HepG2 (cell line): ENCODE measurements at regions not wholly inside any gene's neighbourhood (a gene's known extent, or its start where the extent isn't known, plus 50 kb on each side); places are given as distances from the start of the nearest gene placed in this dataset.

Experiments used
- ATAC-seq: fragments of 200-7000 bp; cut with Tn5 transposase; 3 replicates; pipeline ENCODE4 v1.9.1; 2020; ENCODE audit warnings: mild to moderate bottlenecking, moderate library complexity
- BruUV-seq: library from RNA; stranded (reverse); fragments of 400-500 nt; replicated peaks from 2 replicates; lab custom pipeline; 2021; lab: Mats Ljungman, UMichigan
- CTCF ChIA-PET: fragments of 300-600 bp; formaldehyde crosslinking; extraction: SDS; loops from one replicate; lab custom pipeline; 2021; ENCODE audit warnings: low total read pairs, inconsistent platforms, low intra/inter-chr PET ratio; lab: Yijun Ruan, JAX
- POLR2A ChIA-PET: fragments of 350-600 bp; sonication (Branson Sonifier 250); formaldehyde crosslinking; loops from one replicate; lab custom pipeline; 2020; ENCODE audit warnings: antibody characterized with exemption, inconsistent platforms; lab: Yijun Ruan, JAX
- DNase-seq: peaks from one replicate; pipeline ENCODE4 v3.0.0-alpha.2; 2015; ENCODE audit warnings: low spot score
- FAIRE-seq: peaks from 3 replicates; lab custom pipeline; 2011; peaks lifted over from hg19 to GRCh38; lab: Jason Lieb, UNC
- H2AFZ ChIP-seq: one replicate; pipeline ENCODE4 v1.6.1; 2011; ENCODE audit warnings: low read length, inconsistent platforms
- H3K27ac ChIP-seq: fragments of 300-600 bp; 3 replicates; pipeline ENCODE4 v1.8.0; 2011; ENCODE audit warnings: mixed run types, mild to moderate bottlenecking, mixed read lengths, low read length, inconsistent platforms; ENCODE audit not compliant: insufficient read depth; ENCODE audit errors: extremely low read length
- H3K27me3 ChIP-seq, 2 experiments: fragments of 200-600 bp in 1 of 2; 2 replicates in 1 of 2; 3 replicates in 1 of 2; pipeline versions ENCODE4 v1.6.0 to v1.8.0; 2011; ENCODE audit warnings: low read length in 2 of 2, mild to moderate bottlenecking in 2 of 2, moderate library complexity in 2 of 2, inconsistent platforms in 1 of 2; ENCODE audit not compliant: insufficient read depth in 2 of 2, control insufficient read depth in 1 of 2
- H3K36me3 ChIP-seq, 2 experiments: fragments of 200-600 bp in 1 of 2; replicated peaks in 1 of 2; 2 replicates in 1 of 2; 3 replicates in 1 of 2; pipeline versions ENCODE4 v1.5.1 to v1.8.0; 2011; ENCODE audit warnings: low read length in 2 of 2, inconsistent platforms in 1 of 2; ENCODE audit not compliant: insufficient read depth in 2 of 2, control insufficient read depth in 1 of 2
- H3K4me1 ChIP-seq: 2 replicates; pipeline ENCODE4 v1.5.1; 2012; ENCODE audit warnings: low read length, inconsistent platforms; ENCODE audit not compliant: insufficient read depth
- H3K4me2 ChIP-seq: 2 replicates; pipeline ENCODE4 v1.6.0; 2011; ENCODE audit warnings: low read depth, low read length, inconsistent platforms
- H3K4me3 ChIP-seq, 3 experiments: fragments of 200-600 bp in 1 of 3; sonication (generic), shearing (Covaris generic) in 1 of 3; replicated peaks in 1 of 3; 2 replicates each; pipeline ENCODE4 v1.5.1; 2011 to 2016; ENCODE audit warnings: low read length in 3 of 3, inconsistent platforms in 2 of 3, low read depth in 2 of 3, mild to moderate bottlenecking in 2 of 3, control low read depth in 1 of 3, mixed read lengths in 1 of 3; ENCODE audit not compliant: insufficient read depth in 1 of 3
- H3K79me2 ChIP-seq: one replicate; pipeline ENCODE4 v1.6.1; 2011; ENCODE audit warnings: low read length, inconsistent platforms; ENCODE audit not compliant: insufficient read depth
- H3K9ac ChIP-seq: 2 replicates; pipeline ENCODE4 v1.6.0; 2011; ENCODE audit warnings: mild to moderate bottlenecking, low read depth, low read length, inconsistent platforms; ENCODE audit not compliant: insufficient read depth
- H3K9me3 ChIP-seq: 2 replicates; pipeline ENCODE4 v1.5.1; 2012; ENCODE audit warnings: mild to moderate bottlenecking, low read length
- H4K20me1 ChIP-seq: 2 replicates; pipeline ENCODE4 v1.6.0; 2011; ENCODE audit warnings: inconsistent platforms, mild to moderate bottlenecking, low read length, moderate library complexity; ENCODE audit not compliant: insufficient read depth
- ARNT ChIP-seq: fragments of 450-650 bp; IDR thresholded peaks from 2 replicates; pipeline ENCODE4 v1.6.1; 2017
- GABPB1 ChIP-seq: IDR thresholded peaks from 2 replicates; pipeline ENCODE4 v1.6.1; 2016; ENCODE audit warnings: mild to moderate bottlenecking, missing genetic modification reagents, moderate library complexity, missing compliant biosample characterization
- GLI4 ChIP-seq: sonication (generic); formaldehyde crosslinking; IDR thresholded peaks from 2 replicates; pipeline ENCODE4 v1.5.1; 2020; ENCODE audit warnings: missing genetic modification reagents, mild to moderate bottlenecking, moderate library complexity, borderline replicate concordance
- HES4 ChIP-seq: sonication (generic); formaldehyde crosslinking; IDR thresholded peaks from 2 replicates; pipeline ENCODE4 v1.9.0; 2021; ENCODE audit warnings: mild to moderate bottlenecking, missing genetic modification reagents, borderline replicate concordance
- ISX ChIP-seq: sonication (generic); formaldehyde crosslinking; conservative IDR thresholded peaks from 2 replicates; pipeline ENCODE4 v1.5.0; 2020; ENCODE audit warnings: missing genetic modification reagents
- RNF2 ChIP-seq: fragments of 450-650 bp; conservative IDR thresholded peaks from 2 replicates; pipeline ENCODE4 v1.6.1; 2016; ENCODE audit warnings: low read depth
- SAFB2 ChIP-seq: sonication (generic); formaldehyde crosslinking; IDR thresholded peaks from 2 replicates; pipeline ENCODE4 v1.5.1; 2020; ENCODE audit warnings: missing genetic modification reagents, low read depth, mild to moderate bottlenecking, borderline replicate concordance
- ZMYM4 ChIP-seq: sonication (generic); formaldehyde crosslinking; IDR thresholded peaks from 2 replicates; pipeline ENCODE4 v1.8.1; 2023; ENCODE audit warnings: mild to moderate bottlenecking, missing genetic modification reagents
- ZNF530 ChIP-seq: sonication (generic); formaldehyde crosslinking; IDR thresholded peaks from 2 replicates; pipeline ENCODE4 v1.5.0; 2020; ENCODE audit warnings: low read depth, mild to moderate bottlenecking, missing genetic modification reagents
- ZNF740 ChIP-seq: sonication (generic); formaldehyde crosslinking; IDR thresholded peaks from 2 replicates; pipeline ENCODE4 v1.4.0; 2020; ENCODE audit warnings: missing genetic modification reagents
- ZNF780A ChIP-seq: sonication (generic); formaldehyde crosslinking; IDR thresholded peaks from 2 replicates; pipeline ENCODE4 v1.8.0; 2022; ENCODE audit warnings: mild to moderate bottlenecking, missing genetic modification reagents, moderate library complexity
- ZNF792 ChIP-seq: IDR thresholded peaks from 2 replicates; pipeline ENCODE4 v1.6.1; 2016
- in situ Hi-C: cut with HindIII; loops from 2 replicates; pipeline ENCODE4 v1.10.0; 2017; ENCODE audit warnings: low pct_unique_long_range_greater_than_20kb; ENCODE audit not compliant: extremely low pct_ligation_motif_present
- intact Hi-C: fragments of 100-400 bp; cut with micrococcal nuclease; formaldehyde crosslinking; loops from one replicate; pipeline ENCODE4 v1.10.0; 2022; ENCODE audit not compliant: unreplicated experiment
- TF ChIP-seq, protein P1 (sequence below): sonication (generic); formaldehyde crosslinking; IDR thresholded peaks from 2 replicates; pipeline ENCODE4 v1.4.0; 2020; ENCODE audit warnings: mild to moderate bottlenecking, missing genetic modification reagents, borderline replicate concordance
- TF ChIP-seq, protein P2 (sequence below): sonication (generic); formaldehyde crosslinking; IDR thresholded peaks from 2 replicates; pipeline ENCODE4 v1.9.0; 2021; ENCODE audit warnings: mild to moderate bottlenecking, missing genetic modification reagents

DNA sequence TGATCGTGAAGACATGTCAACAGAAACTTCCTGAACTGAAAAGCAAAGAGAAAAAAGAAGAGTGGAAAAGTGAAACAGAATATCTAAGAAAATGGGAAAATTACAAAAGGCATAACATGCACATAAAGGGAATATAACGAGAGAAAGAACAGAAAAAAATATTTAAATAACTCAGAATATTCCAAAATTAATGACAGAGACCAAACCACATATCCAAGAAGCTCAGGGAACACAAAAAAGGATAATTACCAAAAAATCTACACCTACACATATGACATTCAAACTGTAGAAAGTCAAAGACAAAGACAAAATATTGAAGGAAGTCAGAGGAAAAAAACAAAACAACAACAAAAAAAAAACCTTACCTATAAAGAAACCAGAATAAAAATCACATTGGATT lies 105.5 kb downstream of the OR13A1 start (continued):
- TF ChIP-seq, protein P1, sequence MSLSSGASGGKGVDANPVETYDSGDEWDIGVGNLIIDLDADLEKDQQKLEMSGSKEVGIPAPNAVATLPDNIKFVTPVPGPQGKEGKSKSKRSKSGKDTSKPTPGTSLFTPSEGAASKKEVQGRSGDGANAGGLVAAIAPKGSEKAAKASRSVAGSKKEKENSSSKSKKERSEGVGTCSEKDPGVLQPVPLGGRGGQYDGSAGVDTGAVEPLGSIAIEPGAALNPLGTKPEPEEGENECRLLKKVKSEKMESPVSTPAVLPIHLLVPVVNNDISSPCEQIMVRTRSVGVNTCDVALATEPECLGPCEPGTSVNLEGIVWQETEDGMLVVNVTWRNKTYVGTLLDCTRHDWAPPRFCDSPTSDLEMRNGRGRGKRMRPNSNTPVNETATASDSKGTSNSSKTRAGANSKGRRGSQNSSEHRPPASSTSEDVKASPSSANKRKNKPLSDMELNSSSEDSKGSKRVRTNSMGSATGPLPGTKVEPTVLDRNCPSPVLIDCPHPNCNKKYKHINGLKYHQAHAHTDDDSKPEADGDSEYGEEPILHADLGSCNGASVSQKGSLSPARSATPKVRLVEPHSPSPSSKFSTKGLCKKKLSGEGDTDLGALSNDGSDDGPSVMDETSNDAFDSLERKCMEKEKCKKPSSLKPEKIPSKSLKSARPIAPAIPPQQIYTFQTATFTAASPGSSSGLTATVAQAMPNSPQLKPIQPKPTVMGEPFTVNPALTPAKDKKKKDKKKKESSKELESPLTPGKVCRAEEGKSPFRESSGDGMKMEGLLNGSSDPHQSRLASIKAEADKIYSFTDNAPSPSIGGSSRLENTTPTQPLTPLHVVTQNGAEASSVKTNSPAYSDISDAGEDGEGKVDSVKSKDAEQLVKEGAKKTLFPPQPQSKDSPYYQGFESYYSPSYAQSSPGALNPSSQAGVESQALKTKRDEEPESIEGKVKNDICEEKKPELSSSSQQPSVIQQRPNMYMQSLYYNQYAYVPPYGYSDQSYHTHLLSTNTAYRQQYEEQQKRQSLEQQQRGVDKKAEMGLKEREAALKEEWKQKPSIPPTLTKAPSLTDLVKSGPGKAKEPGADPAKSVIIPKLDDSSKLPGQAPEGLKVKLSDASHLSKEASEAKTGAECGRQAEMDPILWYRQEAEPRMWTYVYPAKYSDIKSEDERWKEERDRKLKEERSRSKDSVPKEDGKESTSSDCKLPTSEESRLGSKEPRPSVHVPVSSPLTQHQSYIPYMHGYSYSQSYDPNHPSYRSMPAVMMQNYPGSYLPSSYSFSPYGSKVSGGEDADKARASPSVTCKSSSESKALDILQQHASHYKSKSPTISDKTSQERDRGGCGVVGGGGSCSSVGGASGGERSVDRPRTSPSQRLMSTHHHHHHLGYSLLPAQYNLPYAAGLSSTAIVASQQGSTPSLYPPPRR (CRISPR knock-in tag) = no peak
- no peak for TF ChIP-seq HES4 (CRISPR knock-in tag)
- no peak for TF ChIP-seq ZNF530 (CRISPR knock-in tag)
- TF ChIP-seq GLI4 (CRISPR knock-in tag) = no peak
- TF ChIP-seq SAFB2 (CRISPR knock-in tag) = no peak
- no peak for TF ChIP-seq RNF2

GRCh38 chr10:45211576-45211975 lies 103.8 kb downstream of the OR13A1 start:
- H2AFZ ChIP-seq = no peak overlapping the region
- no peak for ATAC-seq
- no peak for FAIRE-seq
- H3K4me1 ChIP-seq = no peaks in the 10 kb centered on the region
- H3K36me3 ChIP-seq = no peaks in the 10 kb centered on the region
- H3K27me3 ChIP-seq = no peaks in the 10 kb centered on the region; a peak in 1 of 5 replicates
- ChIA-PET CTCF (no interaction called here), POLR2A (no interaction called here)
- no peaks in the 10 kb centered on the region for H3K79me2 ChIP-seq
- DNase-seq = no peak
- BruUV-seq = no TSS peak
- in situ Hi-C loops (no loop called here), intact Hi-C loops (no loop called here)
- no peak overlapping the region for H3K9ac ChIP-seq
- H3K4me2 ChIP-seq = no peak overlapping the region
- H4K20me1 ChIP-seq = no peaks in the 10 kb centered on the region
- no peak overlapping the region for H3K4me3 ChIP-seq
- no peak overlapping the region for H3K27ac ChIP-seq
- no peaks in the 10 kb centered on the region for H3K9me3 ChIP-seq
- TF ChIP-seq ZMYM4 (CRISPR knock-in tag) (no peak), ISX (no peak), GABPB1 (CRISPR knock-in tag) (no peak), ZNF792 (CRISPR knock-in tag) (no peak), ZNF780A (CRISPR knock-in tag) (no peak), ZNF740 (CRISPR knock-in tag) (no peak), ARNT (no peak)
- TF ChIP-seq, protein P2, sequence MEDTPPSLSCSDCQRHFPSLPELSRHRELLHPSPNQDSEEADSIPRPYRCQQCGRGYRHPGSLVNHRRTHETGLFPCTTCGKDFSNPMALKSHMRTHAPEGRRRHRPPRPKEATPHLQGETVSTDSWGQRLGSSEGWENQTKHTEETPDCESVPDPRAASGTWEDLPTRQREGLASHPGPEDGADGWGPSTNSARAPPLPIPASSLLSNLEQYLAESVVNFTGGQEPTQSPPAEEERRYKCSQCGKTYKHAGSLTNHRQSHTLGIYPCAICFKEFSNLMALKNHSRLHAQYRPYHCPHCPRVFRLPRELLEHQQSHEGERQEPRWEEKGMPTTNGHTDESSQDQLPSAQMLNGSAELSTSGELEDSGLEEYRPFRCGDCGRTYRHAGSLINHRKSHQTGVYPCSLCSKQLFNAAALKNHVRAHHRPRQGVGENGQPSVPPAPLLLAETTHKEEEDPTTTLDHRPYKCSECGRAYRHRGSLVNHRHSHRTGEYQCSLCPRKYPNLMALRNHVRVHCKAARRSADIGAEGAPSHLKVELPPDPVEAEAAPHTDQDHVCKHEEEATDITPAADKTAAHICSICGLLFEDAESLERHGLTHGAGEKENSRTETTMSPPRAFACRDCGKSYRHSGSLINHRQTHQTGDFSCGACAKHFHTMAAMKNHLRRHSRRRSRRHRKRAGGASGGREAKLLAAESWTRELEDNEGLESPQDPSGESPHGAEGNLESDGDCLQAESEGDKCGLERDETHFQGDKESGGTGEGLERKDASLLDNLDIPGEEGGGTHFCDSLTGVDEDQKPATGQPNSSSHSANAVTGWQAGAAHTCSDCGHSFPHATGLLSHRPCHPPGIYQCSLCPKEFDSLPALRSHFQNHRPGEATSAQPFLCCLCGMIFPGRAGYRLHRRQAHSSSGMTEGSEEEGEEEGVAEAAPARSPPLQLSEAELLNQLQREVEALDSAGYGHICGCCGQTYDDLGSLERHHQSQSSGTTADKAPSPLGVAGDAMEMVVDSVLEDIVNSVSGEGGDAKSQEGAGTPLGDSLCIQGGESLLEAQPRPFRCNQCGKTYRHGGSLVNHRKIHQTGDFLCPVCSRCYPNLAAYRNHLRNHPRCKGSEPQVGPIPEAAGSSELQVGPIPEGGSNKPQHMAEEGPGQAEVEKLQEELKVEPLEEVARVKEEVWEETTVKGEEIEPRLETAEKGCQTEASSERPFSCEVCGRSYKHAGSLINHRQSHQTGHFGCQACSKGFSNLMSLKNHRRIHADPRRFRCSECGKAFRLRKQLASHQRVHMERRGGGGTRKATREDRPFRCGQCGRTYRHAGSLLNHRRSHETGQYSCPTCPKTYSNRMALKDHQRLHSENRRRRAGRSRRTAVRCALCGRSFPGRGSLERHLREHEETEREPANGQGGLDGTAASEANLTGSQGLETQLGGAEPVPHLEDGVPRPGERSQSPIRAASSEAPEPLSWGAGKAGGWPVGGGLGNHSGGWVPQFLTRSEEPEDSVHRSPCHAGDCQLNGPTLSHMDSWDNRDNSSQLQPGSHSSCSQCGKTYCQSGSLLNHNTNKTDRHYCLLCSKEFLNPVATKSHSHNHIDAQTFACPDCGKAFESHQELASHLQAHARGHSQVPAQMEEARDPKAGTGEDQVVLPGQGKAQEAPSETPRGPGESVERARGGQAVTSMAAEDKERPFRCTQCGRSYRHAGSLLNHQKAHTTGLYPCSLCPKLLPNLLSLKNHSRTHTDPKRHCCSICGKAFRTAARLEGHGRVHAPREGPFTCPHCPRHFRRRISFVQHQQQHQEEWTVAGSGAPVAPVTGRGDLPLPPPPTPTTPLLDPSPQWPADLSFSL (CRISPR knock-in tag) = no peak
